Motor neuron (in vitro differentiated cells): ENCODE measurements at regions not wholly inside any gene's neighbourhood (a gene's known extent, or its start where the extent isn't known, plus 50 kb on each side); places are given as distances from the start of the nearest gene placed in this dataset.

ENCODE experiments used
- ATAC-seq, 8 experiments: fragments of 200-7000 bp; cut with Tn5 transposase; replicated peaks in 6 of 8; 2 replicates each; pipeline ENCODE4 v1.8.0; 2021; ENCODE audit warnings: mild to moderate bottlenecking in 8 of 8, moderate library complexity in 8 of 8
- H3K27ac ChIP-seq, 2 donors: fragments of 250-450 bp; sonication (Bioruptor Pico); 2 replicates each; pipeline ENCODE4 v1.9.0; 2021; ENCODE audit warnings: antibody characterized with exemption in 2 of 2, mild to moderate bottlenecking in 2 of 2, moderate library complexity in 1 of 2
- H3K4me1 ChIP-seq, 2 donors: fragments of 250-450 bp; sonication (Bioruptor Pico); replicated peaks in 1 of 2; 2 replicates each; pipeline ENCODE4 v1.6.1; 2021; ENCODE audit warnings: antibody characterized with exemption in 2 of 2, mild to moderate bottlenecking in 2 of 2, moderate library complexity in 1 of 2
- H3K4me3 ChIP-seq, 5 donors: fragments of 250-450 bp; sonication (Bioruptor Pico); 2 replicates each; pipeline ENCODE4 v1.9.0; 2021; ENCODE audit warnings: antibody characterized with exemption in 5 of 5, mild to moderate bottlenecking in 5 of 5, moderate library complexity in 4 of 5
- WGBS, 10 experiments: fragments of 450-650 bp; shearing (Covaris generic); methylation state at CpG; one replicate each; pipeline ENCODE4 v1.0.0; 2022; 5-methylcytosine and 5-hydroxymethylcytosine counted together
- in situ Hi-C, 9 experiments: fragments of 400-800 bp; cut with MboI; loops; one replicate each; pipeline ENCODE4 v1.15.0; 2021; ENCODE audit warnings: low sequenced_read_pairs in 9 of 9, low pct_unique_long_range_greater_than_20kb in 2 of 9; ENCODE audit not compliant: unreplicated experiment in 9 of 9

DNA sequence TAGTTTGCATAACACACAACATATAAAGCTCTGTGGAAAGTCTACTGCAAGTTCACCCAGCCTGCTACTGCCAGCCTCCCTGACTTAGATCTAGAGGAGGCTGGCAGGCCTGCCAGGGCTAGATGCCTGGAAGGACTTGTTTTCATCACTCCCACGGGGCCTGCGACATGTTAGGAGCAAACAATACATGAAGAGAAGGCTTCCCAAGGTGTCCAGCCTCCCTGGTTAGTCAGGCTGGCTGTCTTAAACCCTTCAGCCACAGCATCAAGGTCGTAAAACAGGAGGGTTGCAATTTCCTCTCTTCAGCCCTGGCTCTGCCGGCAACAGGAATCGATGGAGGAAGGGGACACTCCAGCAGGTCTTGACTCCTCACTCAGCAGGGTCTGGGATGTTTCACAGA, 104.5 kb downstream of the NGF start:
- in situ Hi-C loops = no loop called here
- no peak overlapping the region for H3K4me3 ChIP-seq
- 51 to 72% (median 62%) methylated on average over 2 to 4 of the region's 5 CpGs; no CpG with 5 or more reads in 6 of the 10 experiments for WGBS, 10 experiments
- ATAC-seq = no peak
- no peak overlapping the region for H3K27ac ChIP-seq
- H3K4me1 ChIP-seq = no peaks in the 10 kb centered on the region

DNA sequence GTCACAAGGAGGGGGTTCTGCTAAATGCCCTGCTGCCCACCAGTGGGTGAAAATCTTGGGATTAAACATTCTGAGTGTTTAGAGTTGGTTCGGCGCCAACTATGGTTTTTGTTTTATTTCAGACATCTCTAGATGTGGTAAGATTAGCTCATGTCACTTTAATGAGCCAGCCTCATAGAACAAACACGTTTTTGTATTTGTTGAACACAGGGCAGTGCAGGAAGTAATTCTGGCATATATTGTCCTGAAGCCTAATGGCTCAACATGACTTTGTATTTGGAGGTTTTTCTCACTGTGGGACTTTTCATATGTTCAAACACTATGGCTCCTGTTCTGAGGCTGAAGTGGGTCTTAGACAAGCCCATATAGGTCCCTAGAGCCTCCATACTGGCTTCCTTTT, 107.8 kb downstream of the NGF start:
- Histone ChIP-seq H3K4me3 (no peak overlapping the region), H3K27ac (no peak overlapping the region), H3K4me1 (no peaks in the 10 kb centered on the region)
- 0 to 100% (median 59%) methylated on average over 1 to 3 of the region's 3 CpGs for WGBS, 10 experiments
- in situ Hi-C loops = no loop called here
- ATAC-seq = no peak

DNA sequence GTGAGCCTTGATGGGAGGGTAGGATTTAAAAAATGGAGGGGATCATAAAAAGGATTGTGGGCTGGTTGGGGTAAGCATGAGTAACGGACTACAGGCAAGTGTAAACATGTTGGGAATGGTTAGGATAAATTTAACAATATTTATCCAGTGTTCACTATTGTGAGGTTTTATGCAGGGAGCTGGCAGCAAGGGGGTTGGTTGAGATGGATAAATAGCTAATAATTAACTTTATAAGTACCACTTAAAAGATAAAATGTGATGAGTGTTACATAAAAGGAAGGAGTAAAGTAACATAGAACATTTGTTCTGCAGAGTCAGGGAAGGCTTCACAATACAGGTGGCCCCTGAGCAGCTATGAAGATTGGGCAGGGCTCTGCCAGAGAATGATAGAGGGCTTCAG, 109.0 kb downstream of the NGF start:
- ATAC-seq = no peak
- Histone ChIP-seq H3K27ac (no peak overlapping the region), H3K4me1 (no peaks in the 10 kb centered on the region), H3K4me3 (no peak overlapping the region)
- WGBS, 10 experiments = 71 to 100% (median 84%) methylated on average over 1 of the region's 1 CpG; no CpG with 5 or more reads in 3 of the 10 experiments
- in situ Hi-C loops = no loop called here

DNA sequence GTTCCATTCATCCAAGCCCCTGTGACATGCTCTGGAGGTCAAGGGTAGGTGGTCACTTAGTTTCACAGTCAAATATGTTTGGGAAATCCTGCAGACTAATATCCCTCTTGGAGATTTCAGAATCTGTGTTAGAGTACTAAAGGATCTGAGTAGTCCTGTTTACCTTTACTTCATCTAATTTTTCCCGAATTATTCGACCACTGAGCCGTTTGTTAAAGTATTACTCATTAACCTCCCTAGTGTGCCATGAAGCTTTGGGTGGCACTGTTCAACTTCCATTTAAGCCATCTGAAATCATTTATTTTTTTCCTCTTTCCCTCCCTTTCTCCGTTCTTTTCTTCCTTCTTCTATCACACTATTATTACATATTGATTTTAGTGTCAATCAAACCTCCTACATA, 109.9 kb downstream of the NGF start:
- ATAC-seq = no peak
- in situ Hi-C loops = no loop called here
- Histone ChIP-seq H3K27ac (no peak overlapping the region), H3K4me1 (no peaks in the 10 kb centered on the region), H3K4me3 (no peak overlapping the region)
- 57 to 93% (median 86%) methylated on average over 1 to 4 of the region's 4 CpGs for WGBS, 10 experiments

DNA sequence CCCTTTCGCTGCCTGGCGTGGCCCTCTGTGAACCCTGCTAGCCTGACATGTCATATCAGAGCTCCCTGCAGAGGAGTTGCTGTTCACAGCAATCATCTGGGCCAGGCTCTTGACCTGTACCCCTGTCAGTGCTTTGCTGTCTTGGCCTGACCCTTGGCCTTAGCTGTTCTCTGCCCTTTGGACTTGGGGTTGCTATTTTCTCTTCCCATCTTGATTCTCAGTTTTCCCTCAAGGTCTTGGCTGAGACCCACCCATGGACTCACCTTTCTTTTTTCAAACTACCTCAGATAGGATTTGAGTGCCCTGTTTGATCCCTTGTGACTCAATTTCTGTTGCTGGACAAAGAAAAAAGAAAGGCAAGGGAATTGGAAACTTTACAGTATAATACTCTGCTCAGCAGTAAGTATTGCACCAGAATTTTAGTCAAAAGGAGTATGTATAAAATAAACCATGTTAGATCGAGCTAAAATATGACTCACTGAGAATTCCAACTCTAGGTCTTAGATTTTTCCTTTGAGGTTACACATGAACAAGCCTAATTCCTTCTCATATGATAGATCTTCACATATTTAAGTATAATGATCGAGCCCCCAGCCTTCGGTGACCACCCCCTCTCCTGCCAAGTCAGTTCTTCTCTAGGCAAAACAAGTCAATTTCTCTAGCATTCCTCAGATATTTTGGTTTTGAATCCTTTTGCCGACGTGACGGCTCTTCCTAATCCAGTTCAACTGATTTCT, 110.5 kb downstream of the NGF start:
- Histone ChIP-seq H3K4me3 (no peak overlapping the region), H3K27ac (no peak overlapping the region), H3K4me1 (no peaks in the 10 kb centered on the region)
- 40 to 88% (median 74%) methylated on average over 1 to 8 of the region's 8 CpGs for WGBS, 10 experiments
- in situ Hi-C loops = no loop called here
- ATAC-seq = no peak

DNA sequence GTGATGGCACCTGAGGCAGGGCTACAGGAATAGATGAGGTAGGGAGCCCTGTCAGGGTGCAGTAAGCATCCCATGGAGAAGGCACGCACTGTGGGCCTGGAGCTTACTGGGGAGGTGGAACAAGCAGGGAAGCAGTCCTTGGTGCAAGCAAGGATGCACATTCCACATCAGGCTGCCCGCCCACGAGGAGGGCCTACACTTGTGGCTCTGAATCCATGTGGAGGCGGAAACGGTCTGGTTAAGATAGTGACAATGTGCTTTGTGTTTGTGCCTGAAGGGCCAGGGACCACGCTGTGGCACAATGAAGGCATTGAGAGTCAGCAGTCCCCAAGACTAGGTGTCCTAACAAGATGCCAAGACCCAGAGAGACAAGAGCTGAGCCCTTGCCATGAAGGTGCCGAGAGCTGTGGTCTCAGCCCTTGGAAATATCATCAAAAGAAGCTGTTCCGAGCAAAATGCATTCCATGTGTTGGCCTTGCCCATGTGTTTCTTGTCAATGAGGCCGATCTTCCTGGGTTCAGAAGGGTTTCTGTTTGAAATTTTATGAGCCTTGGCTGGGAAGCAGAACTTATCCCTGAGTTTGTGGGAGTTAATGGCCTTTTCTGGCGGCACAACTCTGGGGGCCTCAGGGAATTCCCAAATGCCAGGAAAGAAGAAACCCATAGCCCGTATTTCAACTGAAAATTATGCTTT, 111.9 kb downstream of the NGF start:
- H3K4me1 ChIP-seq = no peaks in the 10 kb centered on the region
- ATAC-seq = no peak
- in situ Hi-C loops = no loop called here
- no peak overlapping the region for H3K27ac ChIP-seq
- WGBS, 10 experiments = 0 to 95% (median 71%) methylated on average over 1 to 10 of the region's 11 CpGs; no CpG with 5 or more reads in 1 of the 10 experiments
- no peak overlapping the region for H3K4me3 ChIP-seq

DNA sequence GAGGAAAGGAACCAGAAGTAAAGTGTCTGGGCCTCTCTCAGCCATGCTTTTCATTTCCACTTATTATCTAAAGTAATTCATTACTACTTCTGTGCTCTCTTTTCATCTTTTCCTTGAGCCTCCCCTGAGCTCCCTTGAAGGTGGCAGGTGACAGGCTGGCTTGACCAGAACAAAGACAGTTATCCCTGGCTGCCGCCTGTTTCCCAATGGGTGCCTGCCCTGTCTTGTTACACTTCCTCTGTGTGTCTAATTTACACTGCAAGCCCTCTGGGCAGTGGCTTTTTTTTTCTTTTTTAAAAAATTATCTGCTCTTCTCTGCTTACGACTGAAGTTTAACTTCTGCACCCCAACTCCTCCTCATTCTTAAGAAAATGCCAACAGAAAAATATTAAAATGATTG, 113.4 kb downstream of the NGF start:
- 53 to 100% (median 93%) methylated on average over 1 to 2 of the region's 2 CpGs; no CpG with 5 or more reads in 3 of the 10 experiments for WGBS, 10 experiments
- Histone ChIP-seq H3K4me1 (no peaks in the 10 kb centered on the region), H3K4me3 (no peak overlapping the region), H3K27ac (no peak overlapping the region)
- no peak for ATAC-seq
- in situ Hi-C loops = no loop called here

DNA sequence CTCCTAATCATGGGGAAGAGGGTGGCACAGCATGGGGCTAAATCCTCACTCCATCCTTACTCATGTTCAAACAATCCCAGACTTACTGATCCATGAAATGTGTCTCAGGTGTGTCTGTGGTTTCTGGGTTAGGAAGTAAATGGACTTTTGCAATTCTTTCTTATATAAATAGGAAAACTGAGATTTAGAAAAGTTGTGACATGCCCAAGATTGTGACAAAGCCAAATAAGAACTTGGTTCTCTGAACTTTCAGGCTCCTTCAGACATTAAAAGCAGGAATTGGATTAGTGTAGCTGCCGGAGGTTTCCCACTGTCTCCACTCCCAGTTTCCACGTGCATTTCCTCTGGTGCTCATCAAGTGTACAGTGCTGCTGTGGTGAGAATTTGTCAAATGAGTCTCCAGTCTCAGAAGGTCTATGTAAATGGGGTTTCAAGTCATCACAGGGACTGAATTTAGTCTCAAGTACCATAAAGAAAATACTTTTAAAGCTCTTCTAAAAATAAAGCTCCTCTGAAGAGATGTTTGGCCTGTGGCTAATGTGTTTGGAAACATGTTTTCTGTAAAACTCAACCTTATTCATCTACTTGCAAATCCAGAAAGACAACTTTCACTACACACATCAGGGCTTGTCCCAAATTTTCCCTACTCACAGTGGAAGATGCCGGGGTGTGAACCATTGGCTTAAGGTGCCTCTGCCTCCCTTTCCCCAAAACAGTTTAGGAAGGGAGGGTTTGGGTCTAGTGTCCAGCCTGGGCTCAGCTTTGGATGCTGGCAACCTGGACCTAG, 115.2 kb downstream of the NGF start:
- ATAC-seq = no peak
- no peak overlapping the region for H3K27ac ChIP-seq
- WGBS, 10 experiments = 75 to 100% (median 88%) methylated on average over 1 to 3 of the region's 3 CpGs; no CpG with 5 or more reads in 4 of the 10 experiments
- no peak overlapping the region for H3K4me3 ChIP-seq
- no peaks in the 10 kb centered on the region for H3K4me1 ChIP-seq
- in situ Hi-C loops = no loop called here

DNA sequence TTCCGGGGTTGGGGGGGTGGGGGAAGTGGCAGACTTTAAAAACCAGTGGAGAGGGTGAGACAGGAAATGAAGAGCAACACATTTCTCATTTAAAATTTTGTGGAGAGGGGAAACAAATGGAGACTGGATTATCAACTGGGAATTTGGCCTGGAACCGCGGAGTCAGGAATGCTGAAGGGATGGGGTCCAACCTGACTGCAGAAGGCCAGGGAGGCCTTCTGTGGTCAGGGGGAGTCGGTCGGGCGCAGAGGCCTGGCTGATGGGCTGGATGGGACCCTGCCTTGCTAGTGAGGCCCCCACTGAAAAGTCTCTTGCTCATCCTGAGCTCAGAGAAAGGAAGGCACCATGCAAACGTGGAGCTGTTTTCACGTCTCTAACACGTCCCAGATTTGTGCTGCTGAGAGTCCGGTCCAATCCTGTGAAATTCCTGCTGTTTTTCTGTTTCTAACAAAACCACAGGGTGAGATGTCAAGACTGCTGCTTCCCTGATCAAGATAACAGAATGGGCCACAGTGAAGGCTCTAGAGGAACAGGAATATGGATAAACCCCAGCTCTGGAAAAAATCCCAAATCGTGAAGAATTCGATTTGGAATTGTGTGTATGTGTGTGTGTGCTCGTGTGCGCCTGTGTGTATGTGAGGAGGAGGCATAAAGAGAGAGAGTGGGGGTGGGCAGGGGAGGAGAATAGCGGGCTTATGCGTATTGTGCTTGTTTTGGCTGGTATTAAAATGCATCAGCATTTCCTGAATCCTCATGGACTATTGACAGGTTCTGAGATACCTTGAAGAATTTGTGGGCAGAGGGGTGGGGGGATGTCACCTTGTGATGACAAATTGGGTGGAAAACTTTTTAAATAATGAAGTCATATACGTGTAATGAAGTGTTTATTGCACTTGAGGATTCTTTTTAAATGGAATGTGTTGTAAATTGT, 117.4 kb downstream of the NGF start:
- in situ Hi-C loops = no loop called here
- H3K4me1 ChIP-seq = no peaks in the 10 kb centered on the region
- ATAC-seq = no peak
- H3K4me3 ChIP-seq = no peak overlapping the region
- H3K27ac ChIP-seq = no peak overlapping the region
- 33 to 100% (median 78%) methylated on average over 1 to 16 of the region's 17 CpGs for WGBS, 10 experiments

DNA sequence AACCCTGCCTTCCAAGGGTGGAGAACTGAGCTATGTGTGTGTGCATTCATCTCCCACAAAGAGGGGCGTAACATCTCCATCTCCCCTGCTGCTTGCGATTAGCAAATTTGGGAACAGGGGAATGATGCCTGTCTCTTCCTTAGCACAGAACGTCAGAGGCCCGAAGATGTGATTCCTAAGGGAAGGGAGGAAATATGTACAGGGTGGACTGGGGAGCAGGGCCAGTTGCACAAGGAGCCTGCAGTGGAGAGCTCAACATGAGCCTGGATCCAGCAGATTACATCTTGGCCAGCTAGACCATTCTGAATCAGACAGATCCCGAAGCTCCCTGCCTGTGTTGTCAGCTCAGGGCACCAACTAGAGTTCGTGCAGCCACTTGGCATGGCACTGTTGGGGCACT, 118.1 kb downstream of the NGF start:
- 15 to 88% (median 64%) methylated on average over 1 to 6 of the region's 6 CpGs; no CpG with 5 or more reads in 1 of the 10 experiments for WGBS, 10 experiments
- peak in 1 of 8 experiments; percentile 19 for ATAC-seq
- in situ Hi-C loops = no loop called here

DNA sequence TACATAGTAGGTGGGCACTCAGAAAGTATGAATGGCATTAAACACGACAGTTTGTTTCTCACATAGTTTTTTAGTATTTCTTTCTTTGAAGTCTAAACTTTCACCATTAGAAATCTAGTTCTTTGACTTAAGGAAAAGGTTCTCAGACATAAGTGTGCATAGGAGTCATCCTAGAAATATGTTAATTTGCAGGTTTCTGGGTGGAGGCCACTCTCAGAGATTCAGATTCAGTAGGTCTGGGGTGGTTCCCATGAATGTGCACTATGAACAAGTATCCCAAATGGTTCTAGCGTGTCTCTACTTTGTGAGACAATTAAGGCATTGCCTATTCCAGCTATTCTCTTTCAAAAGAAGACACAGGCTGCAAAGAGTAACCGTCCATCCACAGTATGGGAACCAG, 119.3 kb downstream of the NGF start:
- H3K4me1 ChIP-seq = no peaks in the 10 kb centered on the region
- no peak overlapping the region for H3K27ac ChIP-seq
- no peak overlapping the region for H3K4me3 ChIP-seq
- in situ Hi-C loops = no loop called here
- 73 to 100% (median 87%) methylated on average over 1 to 3 of the region's 3 CpGs for WGBS, 10 experiments
- ATAC-seq = peak in 1 of 8 experiments; percentile 59

More for the DNA sequence above, 118.1 kb downstream of the NGF start:
- Histone ChIP-seq H3K27ac (no peak overlapping the region), H3K4me1 (no peaks in the 10 kb centered on the region), H3K4me3 (no peak overlapping the region)

DNA sequence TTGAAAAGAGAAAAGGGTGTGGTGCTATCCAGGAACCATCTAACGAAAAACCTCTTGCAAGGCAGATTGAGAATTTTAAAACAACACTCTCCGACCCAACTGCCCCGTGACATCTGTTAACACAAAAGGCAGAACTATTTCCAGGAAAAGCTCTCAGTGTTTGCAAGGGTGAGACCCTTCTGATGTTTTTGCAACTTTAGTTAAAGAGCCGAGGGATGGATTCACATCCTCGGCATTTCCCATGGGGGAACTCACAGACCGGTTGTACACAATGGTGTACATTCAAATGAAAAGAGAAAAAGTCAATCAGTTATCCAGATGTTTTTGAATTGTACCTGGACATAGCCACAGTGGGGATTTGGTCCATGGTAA, 120.0 kb downstream of the NGF start:
- Histone ChIP-seq H3K4me3 (no peak overlapping the region), H3K4me1 (no peaks in the 10 kb centered on the region), H3K27ac (no peak overlapping the region)
- in situ Hi-C loops = no loop called here
- no peak for ATAC-seq
- WGBS, 10 experiments = 20 to 89% (median 76%) methylated on average over 1 to 6 of the region's 6 CpGs; no CpG with 5 or more reads in 2 of the 10 experiments
